ENCODE measurements at regions not wholly inside any gene's neighbourhood (a gene's known extent, or its start where the extent isn't known, plus 50 kb on each side); places are given as distances from the start of the nearest gene placed in this dataset.

- no peak for TF ChIP-seq USF1 (IDR thresholded peaks at IDR 0.05; ENCODE audit: borderline replicate concordance, extremely low read length, insufficient read depth, low read depth, low read length)
- TF ChIP-seq GATAD2B (conservative IDR thresholded peaks at IDR 0.05; ENCODE audit: low read depth): no peak
- no peak for TF ChIP-seq EZH2 (IDR thresholded peaks at IDR 0.05; ENCODE audit: borderline replicate concordance, control insufficient read depth, low read depth, low read length)
- no peak for TF ChIP-seq EED (IDR thresholded peaks at IDR 0.05; ENCODE audit: low read depth)
- no peak for TF ChIP-seq NFYB (IDR thresholded peaks at IDR 0.05; ENCODE audit: insufficient read depth, low read depth, low read length)
- no peak for TF ChIP-seq HSF1 (IDR thresholded peaks at IDR 0.05; ENCODE audit: low read depth, low read length)
- no peak for TF ChIP-seq CBX3 (IDR thresholded peaks at IDR 0.05; ENCODE audit: borderline replicate concordance, low read depth)
- TF ChIP-seq STAT3 (IDR thresholded peaks at IDR 0.05; ENCODE audit: low read depth, low read length): no peak
These were observed 135.1 kb upstream of the SEMA6D start (continued) for GRCh38 chr15:47582233-47582632.

- no peaks in the 10 kb centered on the region for H3K79me2 ChIP-seq (ENCODE audit: control insufficient read depth, insufficient read depth, low read length)
- no peak overlapping the region for H3K4me3 ChIP-seq
- H3K4me2 ChIP-seq (ENCODE audit: control insufficient read depth, insufficient read depth): no peak overlapping the region
- ChIA-PET CTCF (no interaction called here), SMC1A (ENCODE audit: uncharacterized antibody, unreplicated experiment) (no interaction called here), POLR2A (no interaction called here), RAD21 (ENCODE audit: unreplicated experiment) (no interaction called here)
- no peak overlapping the region for H3K27ac ChIP-seq (ENCODE audit: control insufficient read depth, insufficient read depth)
- 4% methylated on average over 3 of the region's 3 CpGs for WGBS (ENCODE audit: insufficient coverage, insufficient replicate concordance, low lambda C conversion rate, missing lambda C conversion rate)
- no TSS peak for BruUV-seq (replicated peaks)
- H3K36me3 ChIP-seq (ENCODE audit: control insufficient read depth in 2 of 2, insufficient read depth in 2 of 2, low read length in 1 of 2): no peaks in the 10 kb centered on the region
- ATAC-seq (no peak), FAIRE-seq (no peak), DNase-seq (ENCODE audit: low read depth, low spot score) (no peak)
- H3K9ac ChIP-seq (ENCODE audit: control insufficient read depth, insufficient read depth, low read length): no peak overlapping the region
- no peaks in the 10 kb centered on the region for H3K4me1 ChIP-seq (ENCODE audit: control insufficient read depth, insufficient read depth, low read length)
- TF ChIP-seq JUND (IDR thresholded peaks at IDR 0.05; ENCODE audit: low read depth, low read length): no peak
- TF ChIP-seq NFYA (IDR thresholded peaks at IDR 0.05; ENCODE audit: borderline replicate concordance, low read depth, low read length): no peak
- no peak for TF ChIP-seq ZNF24 (IDR thresholded peaks at IDR 0.05)
- TF ChIP-seq CUX1 (IDR thresholded peaks at IDR 0.05; ENCODE audit: insufficient replicate concordance, low read depth, low read length): no peak
- no peaks in the 10 kb centered on the region for H3K9me3 ChIP-seq (replicated peaks; ENCODE audit: control insufficient read depth, insufficient read depth, low read length)
- intact Hi-C loops (cut with micrococcal nuclease; ENCODE audit: unreplicated experiment): no loop called here
- no peaks in the 10 kb centered on the region for H3K27me3 ChIP-seq (replicated peaks in 1 of 2; ENCODE audit: control insufficient read depth in 2 of 2, insufficient read depth in 2 of 2, low read length in 1 of 2)
- in situ Hi-C loops (cut with MboI): no loop called here
- no peaks in the 10 kb centered on the region for H4K20me1 ChIP-seq (ENCODE audit: control insufficient read depth, insufficient read depth)
- no peak overlapping the region for H2AFZ ChIP-seq (ENCODE audit: control insufficient read depth, low read depth, low read length)
These were observed 133.0 kb upstream of the SEMA6D start for GRCh38 chr15:47584316-47584715.

Measured in GM12878 (cell line).